ENCODE measurements at regions not wholly inside any gene's neighbourhood (a gene's known extent, or its start where the extent isn't known, plus 50 kb on each side); places are given as distances from the start of the nearest gene placed in this dataset.

- TF ChIP-seq, protein P1, sequence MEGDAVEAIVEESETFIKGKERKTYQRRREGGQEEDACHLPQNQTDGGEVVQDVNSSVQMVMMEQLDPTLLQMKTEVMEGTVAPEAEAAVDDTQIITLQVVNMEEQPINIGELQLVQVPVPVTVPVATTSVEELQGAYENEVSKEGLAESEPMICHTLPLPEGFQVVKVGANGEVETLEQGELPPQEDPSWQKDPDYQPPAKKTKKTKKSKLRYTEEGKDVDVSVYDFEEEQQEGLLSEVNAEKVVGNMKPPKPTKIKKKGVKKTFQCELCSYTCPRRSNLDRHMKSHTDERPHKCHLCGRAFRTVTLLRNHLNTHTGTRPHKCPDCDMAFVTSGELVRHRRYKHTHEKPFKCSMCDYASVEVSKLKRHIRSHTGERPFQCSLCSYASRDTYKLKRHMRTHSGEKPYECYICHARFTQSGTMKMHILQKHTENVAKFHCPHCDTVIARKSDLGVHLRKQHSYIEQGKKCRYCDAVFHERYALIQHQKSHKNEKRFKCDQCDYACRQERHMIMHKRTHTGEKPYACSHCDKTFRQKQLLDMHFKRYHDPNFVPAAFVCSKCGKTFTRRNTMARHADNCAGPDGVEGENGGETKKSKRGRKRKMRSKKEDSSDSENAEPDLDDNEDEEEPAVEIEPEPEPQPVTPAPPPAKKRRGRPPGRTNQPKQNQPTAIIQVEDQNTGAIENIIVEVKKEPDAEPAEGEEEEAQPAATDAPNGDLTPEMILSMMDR (conservative IDR thresholded peaks at IDR 0.05; ENCODE audit: low read length), result no peak
- no peak overlapping the region for H3K4me3 ChIP-seq (ENCODE audit: low read length)
- DNase-seq (ENCODE audit: low read depth), result no peak
Observed at GRCh38 chr1:214229736-214230135, 51.2 kb upstream of the SMYD2 start.
